ENCODE measurements at regions not wholly inside any gene's neighbourhood (a gene's known extent, or its start where the extent isn't known, plus 50 kb on each side); places are given as distances from the start of the nearest gene placed in this dataset.

- no peak overlapping the region for H2AFZ ChIP-seq (ENCODE audit: control insufficient read depth, low read depth, low read length)
- SMC1A ChIA-PET (ENCODE audit: uncharacterized antibody, unreplicated experiment), result no interaction called here
- H4K20me1 ChIP-seq (ENCODE audit: control insufficient read depth, insufficient read depth), result no peaks in the 10 kb centered on the region
- no peaks in the 10 kb centered on the region for H3K36me3 ChIP-seq (ENCODE audit: control insufficient read depth in 2 of 2, insufficient read depth in 2 of 2, low read length in 1 of 2)
- H3K4me2 ChIP-seq (ENCODE audit: control insufficient read depth, insufficient read depth), result no peak overlapping the region
- in situ Hi-C loops (cut with MboI) (no loop called here), intact Hi-C loops (cut with micrococcal nuclease; ENCODE audit: unreplicated experiment) (no loop called here)
- no peaks in the 10 kb centered on the region for H3K27me3 ChIP-seq (replicated peaks in 1 of 2; ENCODE audit: control insufficient read depth in 2 of 2, insufficient read depth in 2 of 2, low read length in 1 of 2)
- H3K79me2 ChIP-seq (ENCODE audit: control insufficient read depth, insufficient read depth, low read length), result no peaks in the 10 kb centered on the region
- POLR2A ChIA-PET, result no interaction called here
- RAD21 ChIA-PET (ENCODE audit: unreplicated experiment), result no interaction called here
- 2% methylated on average over 2 of the region's 2 CpGs for WGBS (ENCODE audit: insufficient coverage, insufficient replicate concordance, low lambda C conversion rate, missing lambda C conversion rate)
- H3K27ac ChIP-seq (ENCODE audit: control insufficient read depth, insufficient read depth), result no peak overlapping the region
- TF ChIP-seq MTA3 (IDR thresholded peaks at IDR 0.05; ENCODE audit: borderline replicate concordance, low read length) (no peak), STAT1 (conservative IDR thresholded peaks at IDR 0.05) (no peak), KDM1A (IDR thresholded peaks at IDR 0.05; ENCODE audit: borderline replicate concordance) (no peak), SREBF2 (IDR thresholded peaks at IDR 0.05; ENCODE audit: low read length) (no peak), NFYA (IDR thresholded peaks at IDR 0.05; ENCODE audit: borderline replicate concordance, low read depth, low read length) (no peak), ZBTB33 (IDR thresholded peaks at IDR 0.05) (no peak), ELK1 (IDR thresholded peaks at IDR 0.05; ENCODE audit: low read depth, low read length) (no peak), NFYB (IDR thresholded peaks at IDR 0.05; ENCODE audit: insufficient read depth, low read depth, low read length) (no peak), BRCA1 (IDR thresholded peaks at IDR 0.05; ENCODE audit: low read depth, low read length) (no peak), IRF4 (IDR thresholded peaks at IDR 0.05; ENCODE audit: low read depth, low read length) (no peak), ASH2L (IDR thresholded peaks at IDR 0.05; ENCODE audit: borderline replicate concordance, low read depth) (no peak), RAD21 (IDR thresholded peaks at IDR 0.05; ENCODE audit: insufficient read depth, low read depth, low read length) (no peak)
- H3K4me3 ChIP-seq, result no peak overlapping the region
- H3K4me1 ChIP-seq (ENCODE audit: control insufficient read depth, insufficient read depth, low read length), result no peaks in the 10 kb centered on the region
- H3K9ac ChIP-seq (ENCODE audit: control insufficient read depth, insufficient read depth, low read length), result no peak overlapping the region
- CTCF ChIA-PET, result no interaction called here
- DNase-seq (ENCODE audit: low read depth, low spot score) (no peak), ATAC-seq (no peak), FAIRE-seq (no peak)
- BruUV-seq (replicated peaks), result no TSS peak
- no peaks in the 10 kb centered on the region for H3K9me3 ChIP-seq (replicated peaks; ENCODE audit: control insufficient read depth, insufficient read depth, low read length)
These were observed 824.0 kb upstream of the ARRDC3 start for GRCh38 chr5:92207151-92207550.

Measured in GM12878 (cell line).